Nephron progenitor cell (in vitro differentiated cells): ENCODE measurements at regions not wholly inside any gene's neighbourhood (a gene's known extent, or its start where the extent isn't known, plus 50 kb on each side); places are given as distances from the start of the nearest gene placed in this dataset.

Experiments used
- DNase-seq: peaks from one replicate; pipeline ENCODE4 v3.0.0; 2021
- H3K27ac Mint-ChIP-seq: 2 replicates; pipeline ENCODE4 v1.8.0; 2021; ENCODE audit warnings: mild to moderate bottlenecking, moderate library complexity, mixed read lengths
- H3K27me3 Mint-ChIP-seq: 2 replicates; pipeline ENCODE4 v1.8.0; 2021; ENCODE audit warnings: mild to moderate bottlenecking, low read depth, mixed read lengths; ENCODE audit not compliant: poor library complexity
- H3K36me3 Mint-ChIP-seq: 2 replicates; pipeline ENCODE4 v1.8.0; 2021; ENCODE audit warnings: low read depth, mixed read lengths
- H3K4me1 Mint-ChIP-seq: 2 replicates; pipeline ENCODE4 v1.8.0; 2021; ENCODE audit warnings: mixed read lengths
- H3K4me3 Mint-ChIP-seq: 2 replicates; pipeline ENCODE4 v1.8.0; 2021; ENCODE audit warnings: mild to moderate bottlenecking, moderate library complexity, mixed read lengths
- H3K9me3 Mint-ChIP-seq: 2 replicates; pipeline ENCODE4 v1.8.0; 2021; ENCODE audit warnings: mild to moderate bottlenecking, moderate library complexity, mixed read lengths
- TF ChIP-seq, protein P1 (sequence below): fragments of 200-600 bp; sonication (generic); IDR thresholded peaks from 2 replicates; pipeline ENCODE4 v1.5.0; 2021; ENCODE audit warnings: antibody characterized with exemption

DNA sequence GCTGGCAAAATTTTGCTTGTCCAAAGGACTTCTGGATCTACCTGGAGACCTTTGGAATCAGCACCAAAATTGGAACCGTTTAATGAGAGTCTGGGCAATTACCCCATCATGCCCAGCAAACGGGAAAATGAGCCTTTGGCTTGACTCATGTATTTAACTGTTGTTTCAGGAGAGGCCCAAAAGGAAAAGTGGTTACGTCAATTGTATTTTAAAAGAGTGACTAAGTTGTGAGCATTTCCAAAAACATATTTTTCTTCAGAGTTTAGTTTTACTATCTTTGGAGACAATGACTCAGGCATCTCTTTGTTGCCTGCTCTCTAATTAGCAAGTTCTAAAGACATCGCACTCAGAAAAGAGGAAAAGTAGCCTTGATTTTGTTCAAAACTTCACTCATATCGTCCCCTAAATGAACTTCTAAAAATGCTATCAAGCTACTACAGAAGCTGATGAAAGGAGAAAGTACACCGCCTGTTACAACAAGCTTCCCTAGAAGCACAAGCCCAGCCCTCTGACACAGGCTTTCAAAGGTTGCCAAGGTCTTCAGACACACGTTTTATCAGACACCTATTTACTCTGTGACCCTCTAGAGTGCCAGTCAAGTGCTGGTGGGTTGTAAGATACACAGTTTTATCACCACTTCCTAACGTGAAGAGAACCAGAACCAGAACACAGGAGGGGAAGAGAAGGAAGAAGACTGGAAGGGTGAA, 146.2 kb downstream of the TBX18 start:
- Mint-ChIP-seq H3K4me1 (peaks cover 9% of the 10 kb centered on the region), H3K9me3 (peaks cover 14% of the 10 kb centered on the region), H3K36me3 (peaks cover 7% of the 10 kb centered on the region), H3K27ac (peak overlapping the region; percentile 92), H3K4me3 (no peak overlapping the region), H3K27me3 (no peaks in the 10 kb centered on the region)
- TF ChIP-seq, protein P1, sequence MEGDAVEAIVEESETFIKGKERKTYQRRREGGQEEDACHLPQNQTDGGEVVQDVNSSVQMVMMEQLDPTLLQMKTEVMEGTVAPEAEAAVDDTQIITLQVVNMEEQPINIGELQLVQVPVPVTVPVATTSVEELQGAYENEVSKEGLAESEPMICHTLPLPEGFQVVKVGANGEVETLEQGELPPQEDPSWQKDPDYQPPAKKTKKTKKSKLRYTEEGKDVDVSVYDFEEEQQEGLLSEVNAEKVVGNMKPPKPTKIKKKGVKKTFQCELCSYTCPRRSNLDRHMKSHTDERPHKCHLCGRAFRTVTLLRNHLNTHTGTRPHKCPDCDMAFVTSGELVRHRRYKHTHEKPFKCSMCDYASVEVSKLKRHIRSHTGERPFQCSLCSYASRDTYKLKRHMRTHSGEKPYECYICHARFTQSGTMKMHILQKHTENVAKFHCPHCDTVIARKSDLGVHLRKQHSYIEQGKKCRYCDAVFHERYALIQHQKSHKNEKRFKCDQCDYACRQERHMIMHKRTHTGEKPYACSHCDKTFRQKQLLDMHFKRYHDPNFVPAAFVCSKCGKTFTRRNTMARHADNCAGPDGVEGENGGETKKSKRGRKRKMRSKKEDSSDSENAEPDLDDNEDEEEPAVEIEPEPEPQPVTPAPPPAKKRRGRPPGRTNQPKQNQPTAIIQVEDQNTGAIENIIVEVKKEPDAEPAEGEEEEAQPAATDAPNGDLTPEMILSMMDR: no peak
- no peak for DNase-seq

DNA sequence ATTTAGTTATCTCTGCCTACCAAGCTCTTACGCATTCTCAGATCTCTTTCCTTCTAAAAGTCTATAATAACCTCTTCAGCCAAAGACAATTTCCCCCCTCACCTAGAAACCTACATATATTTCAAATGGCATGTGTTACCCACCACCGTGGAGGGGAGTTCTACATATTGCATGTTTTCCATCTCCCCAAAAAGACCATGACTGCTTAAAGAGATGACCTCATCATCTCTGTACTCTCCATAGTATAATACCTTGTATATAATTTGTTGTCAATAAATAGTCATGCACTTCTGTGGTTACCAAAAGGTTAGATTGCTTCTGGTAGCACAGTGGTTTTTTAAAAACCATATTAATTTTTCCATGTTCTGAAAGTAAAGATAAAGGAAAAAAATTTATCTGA, 148.4 kb downstream of the TBX18 start:
- H3K36me3 Mint-ChIP-seq: no peaks in the 10 kb centered on the region
- TF ChIP-seq, protein P1: no peak
- peaks cover 9% of the 10 kb centered on the region for H3K4me1 Mint-ChIP-seq
- peaks cover 2% of the 10 kb centered on the region for H3K9me3 Mint-ChIP-seq
- H3K27me3 Mint-ChIP-seq: no peaks in the 10 kb centered on the region
- no peak for DNase-seq
- no peak overlapping the region for H3K27ac Mint-ChIP-seq
- H3K4me3 Mint-ChIP-seq: no peak overlapping the region

DNA sequence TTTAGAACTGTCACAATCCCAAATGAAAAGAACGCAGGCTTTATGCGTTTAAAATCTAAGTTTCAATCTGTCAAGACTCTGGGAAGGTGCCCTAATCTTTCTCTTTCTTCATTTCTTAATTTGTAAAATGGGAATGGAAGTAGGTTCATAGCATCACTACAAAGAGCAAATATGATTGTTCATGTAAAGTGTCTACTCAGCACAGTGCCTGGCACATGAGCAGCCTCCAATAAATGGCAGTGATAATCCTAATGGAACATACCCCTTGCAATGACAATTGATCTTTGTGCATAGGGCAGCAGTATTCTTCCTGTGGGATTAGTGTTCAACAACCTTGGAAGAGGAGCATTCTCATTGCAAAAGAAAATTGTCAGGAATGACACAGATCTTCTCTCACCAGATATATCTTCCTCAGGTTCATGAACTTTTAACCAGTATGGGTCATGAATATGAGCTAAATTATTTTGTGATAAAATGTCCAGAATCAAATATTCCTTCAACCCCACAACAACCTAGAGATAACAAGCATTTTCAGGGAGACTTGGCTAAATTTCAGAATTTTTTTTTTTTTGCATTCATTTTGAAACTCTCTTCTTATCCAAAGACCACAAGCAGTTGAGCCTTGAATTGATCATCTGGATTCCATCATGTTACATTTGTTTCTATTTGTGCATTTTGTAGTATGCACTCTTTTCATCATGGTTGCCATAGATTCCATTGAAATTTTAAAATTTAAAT, 149.1 kb downstream of the TBX18 start:
- peaks cover 9% of the 10 kb centered on the region for H3K4me1 Mint-ChIP-seq
- H3K9me3 Mint-ChIP-seq: no peaks in the 10 kb centered on the region
- H3K36me3 Mint-ChIP-seq: no peaks in the 10 kb centered on the region
- TF ChIP-seq, protein P1: no peak
- no peak overlapping the region for H3K4me3 Mint-ChIP-seq
- H3K27ac Mint-ChIP-seq: no peak overlapping the region
- DNase-seq: no peak
- H3K27me3 Mint-ChIP-seq: no peaks in the 10 kb centered on the region

DNA sequence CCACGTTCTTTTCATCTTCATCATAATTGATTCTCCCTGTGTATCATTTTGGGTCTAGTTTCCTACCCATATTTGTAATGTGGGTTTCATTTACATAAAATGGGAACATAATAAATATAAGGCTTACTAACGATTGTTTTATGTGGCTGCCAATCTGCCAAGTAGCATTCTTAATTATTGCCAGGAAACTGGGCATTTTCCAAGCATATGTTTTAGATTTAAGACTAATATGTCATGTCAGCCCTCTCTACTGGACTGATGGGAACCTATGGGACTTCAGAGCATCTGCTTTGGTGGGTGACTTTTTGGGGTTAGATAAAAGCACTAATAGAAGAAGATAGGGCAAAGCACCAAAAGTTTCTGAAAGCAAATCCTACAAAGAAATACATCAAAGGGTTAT, 157.5 kb downstream of the TBX18 start:
- no peak for DNase-seq
- Mint-ChIP-seq H3K27me3 (peaks cover 7% of the 10 kb centered on the region), H3K27ac (no peak overlapping the region), H3K4me3 (no peak overlapping the region), H3K9me3 (peaks cover 8% of the 10 kb centered on the region), H3K4me1 (no peaks in the 10 kb centered on the region), H3K36me3 (no peaks in the 10 kb centered on the region)
- TF ChIP-seq, protein P1: no peak

DNA sequence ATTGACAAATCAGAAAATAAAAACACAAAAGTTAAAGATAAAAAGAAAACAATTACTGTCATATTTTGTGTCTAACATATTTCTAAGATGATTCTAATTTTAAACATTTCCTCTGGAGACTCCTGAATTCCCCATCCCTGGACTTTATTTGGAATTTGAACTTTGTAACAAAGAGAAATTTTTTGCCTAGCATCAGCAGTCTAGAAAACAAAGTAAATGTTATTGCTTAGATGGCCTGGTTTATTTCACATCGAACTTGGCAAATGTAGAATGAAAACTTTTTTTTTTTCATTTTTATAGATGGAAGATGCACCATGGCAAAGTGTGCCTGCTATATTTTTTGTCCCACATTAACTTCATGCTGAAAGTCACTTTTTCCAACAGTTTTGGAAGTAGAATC, 159.1 kb downstream of the TBX18 start:
- peaks cover 7% of the 10 kb centered on the region for H3K27me3 Mint-ChIP-seq
- H3K9me3 Mint-ChIP-seq: peaks cover 8% of the 10 kb centered on the region
- no peak for DNase-seq
- TF ChIP-seq, protein P1: no peak
- no peaks in the 10 kb centered on the region for H3K4me1 Mint-ChIP-seq
- H3K4me3 Mint-ChIP-seq: no peak overlapping the region
- H3K27ac Mint-ChIP-seq: no peak overlapping the region
- no peaks in the 10 kb centered on the region for H3K36me3 Mint-ChIP-seq
